ENCODE measurements at regions not wholly inside any gene's neighbourhood (a gene's known extent, or its start where the extent isn't known, plus 50 kb on each side); places are given as distances from the start of the nearest gene placed in this dataset.
"Not testable (repeated sequence)": the region's sequence is repeated elsewhere in the genome, so short reads cannot be mapped to it uniquely, and the experiment has no call there.

- TF ChIP-seq CTCF (IDR thresholded peaks at IDR 0.05) = no peak
- Histone ChIP-seq H3K27me3 (no peaks in the 10 kb centered on the region), H3K9me3 (no peaks in the 10 kb centered on the region), H3K27ac (no peak overlapping the region), H3K36me3 (no peaks in the 10 kb centered on the region), H3K4me1 (ENCODE audit: control insufficient read depth in 1 of 2, insufficient read depth in 1 of 2, low read depth in 1 of 2, low read length in 1 of 2) (no peaks in the 10 kb centered on the region), H3K4me3 (ENCODE audit: low read depth in 1 of 2, low read length in 1 of 2) (no peak overlapping the region)
These were observed 60.6 kb upstream of the SLC39A8 start for GRCh38 chr4:102405821-102406401.

GRCh38 chr4:102410884-102411283, 65.6 kb upstream of the SLC39A8 start:
- H3K27ac ChIP-seq; H3K4me1 ChIP-seq (ENCODE audit: control insufficient read depth in 1 of 2, insufficient read depth in 1 of 2, low read depth in 1 of 2, low read length in 1 of 2); H3K9me3 ChIP-seq; H3K27me3 ChIP-seq; H3K4me3 ChIP-seq (ENCODE audit: low read depth in 1 of 2, low read length in 1 of 2); H3K36me3 ChIP-seq: not testable (repeated sequence)

GRCh38 chr4:102411408-102411807, 66.1 kb upstream of the SLC39A8 start:
- Histone ChIP-seq H3K4me1 (ENCODE audit: control insufficient read depth in 1 of 2, insufficient read depth in 1 of 2, low read depth in 1 of 2, low read length in 1 of 2) (peaks cover 4 to 8% of the 10 kb centered on the region in 2 experiments), H3K36me3 (no peaks in the 10 kb centered on the region), H3K27ac (no peak overlapping the region), H3K4me3 (ENCODE audit: low read depth in 1 of 2, low read length in 1 of 2) (no peak overlapping the region), H3K9me3 (no peaks in the 10 kb centered on the region), H3K27me3 (no peaks in the 10 kb centered on the region)
- TF ChIP-seq CTCF (IDR thresholded peaks at IDR 0.05) = no peak

GRCh38 chr4:102416765-102417164, 71.5 kb upstream of the SLC39A8 start:
- no peak for TF ChIP-seq CTCF (IDR thresholded peaks at IDR 0.05)
- Histone ChIP-seq H3K27ac (no peak overlapping the region), H3K36me3 (no peaks in the 10 kb centered on the region), H3K27me3 (no peaks in the 10 kb centered on the region), H3K4me1 (ENCODE audit: control insufficient read depth in 1 of 2, insufficient read depth in 1 of 2, low read depth in 1 of 2, low read length in 1 of 2) (peaks cover under 1% of the 10 kb centered on the region in 2 experiments), H3K9me3 (no peaks in the 10 kb centered on the region), H3K4me3 (ENCODE audit: low read depth in 1 of 2, low read length in 1 of 2) (no peak overlapping the region)

- H3K4me3 ChIP-seq (ENCODE audit: low read depth in 1 of 2, low read length in 1 of 2) = no peak overlapping the region
- no peak for TF ChIP-seq CTCF (IDR thresholded peaks at IDR 0.05)
- no peaks in the 10 kb centered on the region for H3K9me3 ChIP-seq
- no peak overlapping the region for H3K27ac ChIP-seq
- H3K36me3 ChIP-seq = no peaks in the 10 kb centered on the region
- H3K4me1 ChIP-seq (ENCODE audit: control insufficient read depth in 1 of 2, insufficient read depth in 1 of 2, low read depth in 1 of 2, low read length in 1 of 2) = peaks cover 0 to 4% of the 10 kb centered on the region in 2 experiments
- no peaks in the 10 kb centered on the region for H3K27me3 ChIP-seq
These were observed 75.5 kb upstream of the SLC39A8 start for GRCh38 chr4:102420563-102421398.

GRCh38 chr4:102422843-102423242, 77.6 kb upstream of the SLC39A8 start:
- no peak for TF ChIP-seq CTCF (IDR thresholded peaks at IDR 0.05)
- H3K27ac ChIP-seq = no peak overlapping the region
- H3K36me3 ChIP-seq = no peaks in the 10 kb centered on the region
- H3K9me3 ChIP-seq = no peaks in the 10 kb centered on the region
- H3K4me3 ChIP-seq (ENCODE audit: low read depth in 1 of 2, low read length in 1 of 2) = no peak overlapping the region
- peaks cover 0 to 4% of the 10 kb centered on the region in 2 experiments for H3K4me1 ChIP-seq (ENCODE audit: control insufficient read depth in 1 of 2, insufficient read depth in 1 of 2, low read depth in 1 of 2, low read length in 1 of 2)
- H3K27me3 ChIP-seq = no peaks in the 10 kb centered on the region
